GM23338 (cell line): ENCODE measurements at regions not wholly inside any gene's neighbourhood (a gene's known extent, or its start where the extent isn't known, plus 50 kb on each side); places are given as distances from the start of the nearest gene placed in this dataset.

Source experiments
- CTCF ChIP-seq, 2 experiments: fragments of 200-600 bp in 1 of 2; sonication (generic) in 1 of 2; conservative IDR thresholded peaks; 2 replicates each; pipeline versions ENCODE4 v1.5.1 to v1.6.1; 2016 to 2017; ENCODE audit warnings: antibody characterized with exemption in 2 of 2, low read depth in 2 of 2, mild to moderate bottlenecking in 2 of 2, moderate library complexity in 1 of 2
- EZH2phosphoT487 ChIP-seq: fragments of 200-600 bp; sonication (generic); IDR thresholded peaks from one replicate; pipeline ENCODE4 v1.8.1; 2018; ENCODE audit warnings: antibody characterized with exemption; ENCODE audit not compliant: unreplicated experiment
- JUNB ChIP-seq: IDR thresholded peaks from one replicate; pipeline ENCODE4 v1.6.1; 2016; ENCODE audit warnings: antibody characterized with exemption; ENCODE audit not compliant: unreplicated experiment

GRCh38 chr1:199700551-199700950 is 327.0 kb upstream of the NR5A2 start:
- TF ChIP-seq CTCF (conservative IDR thresholded peaks at IDR 0.05; ENCODE audit: low read depth in 2 of 2) (no peak), JUNB (no peak), EZH2phosphoT487 (no peak)
